Vagina (tissue), 2 donors: ENCODE measurements at regions not wholly inside any gene's neighbourhood (a gene's known extent, or its start where the extent isn't known, plus 50 kb on each side); places are given as distances from the start of the nearest gene placed in this dataset.

Experiments used
- POLR2A ChIP-seq, 2 donors: fragments of 450-650 bp; IDR thresholded peaks; one replicate each; pipeline ENCODE4 v1.6.1; 2017; ENCODE audit warnings: antibody characterized with exemption in 2 of 2, mild to moderate bottlenecking in 2 of 2, moderate library complexity in 2 of 2
- POLR2AphosphoS5 ChIP-seq, 2 donors: sonication (generic); formaldehyde crosslinking; IDR thresholded peaks; one replicate each; pipeline ENCODE4 v1.9.0; 2017; ENCODE audit warnings: antibody characterized with exemption in 2 of 2, mild to moderate bottlenecking in 2 of 2, low read depth in 1 of 2; ENCODE audit not compliant: insufficient read depth in 1 of 2
- TF ChIP-seq, protein P1 (sequence below), 3 experiments: fragments of 450-650 bp in 2 of 3; fragments of 200-600 bp in 1 of 3; sonication (generic) in 1 of 3; IDR thresholded peaks; one replicate each; pipeline ENCODE4 v1.5.1; 2017 to 2019; ENCODE audit warnings: antibody characterized with exemption in 3 of 3, mild to moderate bottlenecking in 2 of 3, moderate library complexity in 2 of 3

DNA sequence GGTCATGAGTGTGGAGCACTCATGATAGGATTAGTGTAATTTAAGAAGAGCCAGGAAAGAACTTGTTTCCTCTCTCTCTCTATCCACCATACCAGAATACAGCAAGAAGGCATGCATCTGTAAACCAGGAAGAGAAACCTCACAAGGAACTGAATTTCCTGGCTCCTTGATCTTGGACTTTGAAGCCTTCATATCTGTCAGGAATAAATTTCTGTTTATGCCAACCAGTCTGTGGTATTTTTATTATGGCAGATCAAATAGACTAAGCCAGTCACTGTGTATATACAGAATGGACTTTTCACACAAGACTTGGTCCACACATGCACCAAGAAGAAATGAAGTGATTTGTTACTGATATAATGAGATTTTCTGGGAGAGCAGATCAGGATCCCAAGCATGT, 930.1 kb upstream of the TMEFF2 start:
- TF ChIP-seq POLR2A (IDR thresholded peaks at IDR 0.05) (no peak), POLR2AphosphoS5 (IDR thresholded peaks at IDR 0.05; ENCODE audit: insufficient read depth in 1 of 2, low read depth in 1 of 2) (no peak)
- TF ChIP-seq, protein P1, sequence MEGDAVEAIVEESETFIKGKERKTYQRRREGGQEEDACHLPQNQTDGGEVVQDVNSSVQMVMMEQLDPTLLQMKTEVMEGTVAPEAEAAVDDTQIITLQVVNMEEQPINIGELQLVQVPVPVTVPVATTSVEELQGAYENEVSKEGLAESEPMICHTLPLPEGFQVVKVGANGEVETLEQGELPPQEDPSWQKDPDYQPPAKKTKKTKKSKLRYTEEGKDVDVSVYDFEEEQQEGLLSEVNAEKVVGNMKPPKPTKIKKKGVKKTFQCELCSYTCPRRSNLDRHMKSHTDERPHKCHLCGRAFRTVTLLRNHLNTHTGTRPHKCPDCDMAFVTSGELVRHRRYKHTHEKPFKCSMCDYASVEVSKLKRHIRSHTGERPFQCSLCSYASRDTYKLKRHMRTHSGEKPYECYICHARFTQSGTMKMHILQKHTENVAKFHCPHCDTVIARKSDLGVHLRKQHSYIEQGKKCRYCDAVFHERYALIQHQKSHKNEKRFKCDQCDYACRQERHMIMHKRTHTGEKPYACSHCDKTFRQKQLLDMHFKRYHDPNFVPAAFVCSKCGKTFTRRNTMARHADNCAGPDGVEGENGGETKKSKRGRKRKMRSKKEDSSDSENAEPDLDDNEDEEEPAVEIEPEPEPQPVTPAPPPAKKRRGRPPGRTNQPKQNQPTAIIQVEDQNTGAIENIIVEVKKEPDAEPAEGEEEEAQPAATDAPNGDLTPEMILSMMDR (IDR thresholded peaks at IDR 0.05): no peak
